Spleen (tissue), 11 donors: ENCODE measurements at regions not wholly inside any gene's neighbourhood (a gene's known extent, or its start where the extent isn't known, plus 50 kb on each side); places are given as distances from the start of the nearest gene placed in this dataset.

Source experiments
- DNase-seq: peaks from one replicate; pipeline ENCODE4 v3.0.0-alpha.2; 2020
- H3K27ac ChIP-seq, 8 donors: fragments of 200-600 bp; sonication (generic) in 7 of 8; 1 replicate in 4 of 8; 2 replicates in 4 of 8; pipeline versions ENCODE4 v1.5.0 to v1.8.0; 2016 to 2021; ENCODE audit warnings: inconsistent platforms in 4 of 8, mild to moderate bottlenecking in 4 of 8, moderate library complexity in 1 of 8
- H3K27me3 ChIP-seq, 7 donors: fragments of 200-600 bp; sonication (generic) in 6 of 7; replicated peaks in 1 of 7; 1 replicate in 4 of 7; 2 replicates in 3 of 7; pipeline versions ENCODE4 v1.5.0 to v1.8.0; 2016 to 2021; ENCODE audit warnings: inconsistent platforms in 3 of 7, mild to moderate bottlenecking in 1 of 7
- H3K36me3 ChIP-seq, 6 donors: fragments of 200-600 bp; sonication (generic) in 5 of 6; 1 replicate in 4 of 6; 2 replicates in 2 of 6; pipeline versions ENCODE4 v1.5.0 to v1.8.0; 2016 to 2021; ENCODE audit warnings: inconsistent platforms in 2 of 6
- H3K4me1 ChIP-seq, 6 donors: fragments of 200-600 bp; sonication (generic) in 5 of 6; 1 replicate in 3 of 6; 2 replicates in 3 of 6; pipeline versions ENCODE4 v1.5.0 to v1.8.0; 2016 to 2021; ENCODE audit warnings: inconsistent platforms in 3 of 6
- H3K4me3 ChIP-seq, 8 donors: fragments of 200-600 bp; sonication (generic) in 7 of 8; 1 replicate in 4 of 8; 2 replicates in 4 of 8; pipeline versions ENCODE4 v1.5.0 to v1.8.0; 2016 to 2021; ENCODE audit warnings: inconsistent platforms in 4 of 8, mild to moderate bottlenecking in 4 of 8, moderate library complexity in 2 of 8
- H3K9me3 ChIP-seq, 8 donors: fragments of 200-600 bp; sonication (generic) in 7 of 8; 1 replicate in 4 of 8; 2 replicates in 4 of 8; pipeline versions ENCODE4 v1.5.0 to v1.8.0; 2016 to 2021; ENCODE audit warnings: inconsistent platforms in 4 of 8
- POLR2A ChIP-seq, 3 donors: fragments of 450-650 bp; IDR thresholded peaks; one replicate each; pipeline ENCODE4 v1.5.1; 2017; ENCODE audit warnings: antibody characterized with exemption in 3 of 3, mild to moderate bottlenecking in 1 of 3
- POLR2AphosphoS5 ChIP-seq, 3 donors: sonication (generic); formaldehyde crosslinking; IDR thresholded peaks; one replicate each; pipeline ENCODE4 v1.5.1; 2017; ENCODE audit warnings: antibody characterized with exemption in 3 of 3
- WGBS, 5 donors: extraction: QIAGEN DNeasy Blood & Tissue Kit in 3 of 5; methylation state at CpG; one replicate each; pipeline versions ENCODE4 v1.1.5 to v1.1.7; 2013 to 2018; 5-methylcytosine and 5-hydroxymethylcytosine counted together
- intact Hi-C: fragments of 100-400 bp; cut with DNase I; formaldehyde crosslinking; loops from one replicate; pipeline ENCODE4 v1.15.0; 2023; ENCODE audit warnings: low total_unique reads
- TF ChIP-seq, protein P1 (sequence below), 11 experiments: fragments of 200-600 bp in 7 of 11; fragments of 450-650 bp in 4 of 11; sonication (generic) in 4 of 11; IDR thresholded peaks in 8 of 11; conservative IDR thresholded peaks in 3 of 11; 1 replicate in 7 of 11; 2 replicates in 4 of 11; pipeline versions ENCODE4 v1.4.0 to v1.8.0; 2016 to 2021; ENCODE audit warnings: antibody characterized with exemption in 11 of 11, inconsistent platforms in 4 of 11, mild to moderate bottlenecking in 1 of 11
- donor health status: healthy with polysubstance abuse.
- donor health status: DM: no; HTN: no; CAD: no; lungs with moderate emphysema.
- donor health status: DM: no; HTN: no; CAD: no.
- donor health status: Bipolar disorder and iron deficiency.
- donor health status: healthy.
- donor health status: DM: no; HTN: no; CAD: no.
- donor health status: DM: yes; HTN: yes; CAD: no.

DNA sequence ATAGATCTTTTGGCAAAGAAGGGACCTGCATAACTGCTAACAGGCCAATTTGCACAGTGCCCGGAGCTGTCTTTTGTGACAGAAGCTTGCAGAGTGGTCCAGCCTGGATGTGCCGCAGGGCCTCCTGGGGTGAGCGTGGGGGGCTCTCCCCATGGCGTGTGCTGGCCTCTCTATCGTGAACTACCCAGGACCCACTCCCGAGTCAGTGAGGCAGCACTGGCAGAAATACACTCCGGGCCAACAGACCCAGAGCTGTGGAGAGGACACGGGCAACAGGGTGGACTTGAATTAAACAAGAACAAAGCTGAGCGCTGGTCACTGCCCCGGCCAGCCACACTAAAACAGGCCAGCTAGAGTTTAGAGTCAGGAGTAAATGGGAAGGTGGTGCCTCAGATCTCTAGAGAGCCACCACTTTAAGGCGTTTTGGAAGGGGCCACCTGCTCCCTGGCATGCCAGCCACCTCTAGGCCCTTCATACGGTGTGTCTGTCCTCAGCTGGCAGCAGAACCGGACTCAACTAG is 152.1 kb downstream of the KLF13 start:
- WGBS, 5 donors, result 86 to 93% (median 91%) methylated on average over 13 of the region's 13 CpGs
- Histone ChIP-seq H3K9me3 (no peaks in the 10 kb centered on the region), H3K36me3 (no peaks in the 10 kb centered on the region), H3K4me1 (peaks cover 0 to 38% (median 14%) of the 10 kb centered on the region in 6 donors), H3K27ac (no peak overlapping the region), H3K4me3 (no peak overlapping the region), H3K27me3 (peaks cover 0 to 34% (median 9%) of the 10 kb centered on the region in 7 donors)
- DNase-seq, result peak; percentile 56
- intact Hi-C loops, result no loop called here
- no peak for TF ChIP-seq POLR2AphosphoS5 (IDR thresholded peaks at IDR 0.05)
- TF ChIP-seq, protein P1, sequence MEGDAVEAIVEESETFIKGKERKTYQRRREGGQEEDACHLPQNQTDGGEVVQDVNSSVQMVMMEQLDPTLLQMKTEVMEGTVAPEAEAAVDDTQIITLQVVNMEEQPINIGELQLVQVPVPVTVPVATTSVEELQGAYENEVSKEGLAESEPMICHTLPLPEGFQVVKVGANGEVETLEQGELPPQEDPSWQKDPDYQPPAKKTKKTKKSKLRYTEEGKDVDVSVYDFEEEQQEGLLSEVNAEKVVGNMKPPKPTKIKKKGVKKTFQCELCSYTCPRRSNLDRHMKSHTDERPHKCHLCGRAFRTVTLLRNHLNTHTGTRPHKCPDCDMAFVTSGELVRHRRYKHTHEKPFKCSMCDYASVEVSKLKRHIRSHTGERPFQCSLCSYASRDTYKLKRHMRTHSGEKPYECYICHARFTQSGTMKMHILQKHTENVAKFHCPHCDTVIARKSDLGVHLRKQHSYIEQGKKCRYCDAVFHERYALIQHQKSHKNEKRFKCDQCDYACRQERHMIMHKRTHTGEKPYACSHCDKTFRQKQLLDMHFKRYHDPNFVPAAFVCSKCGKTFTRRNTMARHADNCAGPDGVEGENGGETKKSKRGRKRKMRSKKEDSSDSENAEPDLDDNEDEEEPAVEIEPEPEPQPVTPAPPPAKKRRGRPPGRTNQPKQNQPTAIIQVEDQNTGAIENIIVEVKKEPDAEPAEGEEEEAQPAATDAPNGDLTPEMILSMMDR (IDR thresholded peaks at IDR 0.05 in 8 of 11, conservative IDR thresholded peaks at IDR 0.05 in 3 of 11), result no peak
- no peak for TF ChIP-seq POLR2A (IDR thresholded peaks at IDR 0.05)

DNA sequence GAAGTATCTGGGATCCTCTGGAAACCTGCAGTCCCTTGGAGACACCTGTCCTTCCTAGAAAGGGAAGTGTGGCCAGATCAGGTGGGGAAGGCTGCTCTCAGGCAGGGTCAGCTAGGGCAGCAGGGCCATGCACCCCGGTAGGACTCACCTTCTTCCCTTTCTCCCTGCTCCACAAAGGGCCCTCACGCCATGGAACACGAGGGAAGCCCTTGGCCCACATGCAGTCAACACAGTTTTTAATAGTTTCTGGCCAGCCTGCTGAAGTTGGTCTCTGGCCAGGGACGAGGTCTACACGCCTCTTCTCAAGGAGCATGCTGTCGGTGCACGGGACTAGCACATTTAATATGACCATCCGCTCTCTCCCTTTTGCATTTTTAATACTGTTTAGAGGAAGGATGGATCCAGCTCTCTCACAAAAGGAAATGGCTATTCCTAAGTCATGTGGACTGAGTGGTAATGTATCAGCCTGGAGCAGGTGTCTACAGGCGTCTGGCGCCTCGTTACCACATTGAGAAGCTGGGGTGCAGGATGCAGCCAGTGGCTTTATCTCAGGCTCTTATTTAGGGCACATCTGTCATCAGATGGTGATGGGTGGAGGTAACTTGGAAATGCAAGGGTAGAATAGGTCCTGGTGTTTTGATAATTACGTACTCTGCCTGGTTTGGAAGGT is 153.9 kb downstream of the KLF13 start:
- intact Hi-C loops, result no loop called here
- DNase-seq, result peak; percentile 31
- H3K4me1 ChIP-seq, result peaks cover 0 to 30% (median 10%) of the 10 kb centered on the region in 6 donors
- H3K4me3 ChIP-seq, result no peak overlapping the region
- H3K27me3 ChIP-seq, result peaks cover 0 to 47% (median 9%) of the 10 kb centered on the region in 7 donors
- H3K9me3 ChIP-seq, result no peaks in the 10 kb centered on the region
- no peak for TF ChIP-seq POLR2AphosphoS5 (IDR thresholded peaks at IDR 0.05)
- TF ChIP-seq POLR2A (IDR thresholded peaks at IDR 0.05), result no peak
- TF ChIP-seq, protein P1 (IDR thresholded peaks at IDR 0.05 in 8 of 11, conservative IDR thresholded peaks at IDR 0.05 in 3 of 11), result no peak
- 80 to 87% (median 83%) methylated on average over 10 to 12 of the region's 12 CpGs for WGBS, 5 donors
- no peaks in the 10 kb centered on the region for H3K36me3 ChIP-seq
- no peak overlapping the region for H3K27ac ChIP-seq

- intact Hi-C loops, result no loop called here
- peaks cover 0 to 47% (median 9%) of the 10 kb centered on the region in 7 donors for H3K27me3 ChIP-seq
- no peaks in the 10 kb centered on the region for H3K36me3 ChIP-seq
- DNase-seq, result peak; percentile 16
- WGBS, 5 donors, result 88 to 92% (median 89%) methylated on average over 3 of the region's 3 CpGs
- H3K4me3 ChIP-seq, result no peak overlapping the region
- TF ChIP-seq POLR2A (IDR thresholded peaks at IDR 0.05), result no peak
- TF ChIP-seq, protein P1 (IDR thresholded peaks at IDR 0.05 in 8 of 11, conservative IDR thresholded peaks at IDR 0.05 in 3 of 11), result no peak
- no peak for TF ChIP-seq POLR2AphosphoS5 (IDR thresholded peaks at IDR 0.05)
- H3K27ac ChIP-seq, result no peak overlapping the region
- no peaks in the 10 kb centered on the region for H3K9me3 ChIP-seq
- H3K4me1 ChIP-seq, result peaks cover 0 to 25% (median 10%) of the 10 kb centered on the region in 6 donors
These were observed 154.5 kb downstream of the KLF13 start for GRCh38 chr15:31481142-31481541.

DNA sequence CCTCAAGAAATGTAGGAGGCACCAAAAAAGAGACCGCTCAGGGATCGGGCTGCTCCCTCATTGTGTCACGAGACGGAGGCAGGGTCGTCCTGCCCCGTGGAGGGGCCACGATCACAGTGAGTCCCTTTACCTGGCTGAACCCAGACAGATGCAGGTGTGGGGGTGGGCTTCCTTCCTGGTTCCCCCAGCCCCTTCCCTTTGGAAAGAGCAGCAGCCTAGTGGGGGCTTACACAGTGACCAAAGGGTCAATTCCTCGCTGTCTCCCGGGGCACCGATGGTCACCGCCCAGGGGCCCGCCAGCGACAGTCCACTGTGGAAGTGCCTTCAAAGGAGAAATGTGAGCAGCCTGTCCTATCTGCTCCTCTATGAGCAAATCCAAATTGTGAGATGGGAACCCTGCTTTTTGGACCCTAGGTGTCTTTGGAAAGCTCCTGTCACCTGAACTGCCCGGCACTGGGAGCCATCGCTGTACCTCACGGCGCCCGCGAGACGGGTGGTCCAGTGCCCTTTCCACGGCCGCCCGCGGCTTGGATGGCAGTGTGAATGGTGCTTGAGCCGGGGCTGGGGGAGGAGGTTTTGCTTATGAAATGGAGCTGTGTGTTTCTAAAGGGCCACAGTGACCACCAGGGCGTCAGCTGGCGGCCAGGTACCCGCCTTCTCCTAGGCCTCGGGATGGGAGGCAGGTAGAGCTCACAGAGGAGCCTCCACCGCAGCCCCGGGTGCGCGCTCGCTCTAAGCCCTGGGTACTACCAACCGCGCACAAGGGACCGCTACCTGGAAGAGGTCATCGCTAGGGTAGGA is 155.7 kb downstream of the KLF13 start:
- intact Hi-C loops, result no loop called here
- H3K4me1 ChIP-seq, result peaks cover 0 to 30% (median 10%) of the 10 kb centered on the region in 6 donors
- peak overlapping the region in 6 of 8 donors; percentile 36 to 75 (median 41) for H3K4me3 ChIP-seq
- WGBS, 5 donors, result 96 to 97% (median 96%) methylated on average over 26 to 38 of the region's 38 CpGs
- no peaks in the 10 kb centered on the region for H3K36me3 ChIP-seq
- H3K9me3 ChIP-seq, result no peaks in the 10 kb centered on the region
- no peak overlapping the region for H3K27ac ChIP-seq
- H3K27me3 ChIP-seq, result peaks cover 0 to 47% (median 9%) of the 10 kb centered on the region in 7 donors
- peak; percentile 74 for DNase-seq
- no peak for TF ChIP-seq POLR2AphosphoS5 (IDR thresholded peaks at IDR 0.05)
